RPMI7951 (cell line): ENCODE measurements at regions not wholly inside any gene's neighbourhood (a gene's known extent, or its start where the extent isn't known, plus 50 kb on each side); places are given as distances from the start of the nearest gene placed in this dataset.

ENCODE experiments used
- DNase-seq: peaks from one replicate; pipeline ENCODE4 v3.0.0-alpha.2; 2012; ENCODE audit warnings: low read depth

DNA sequence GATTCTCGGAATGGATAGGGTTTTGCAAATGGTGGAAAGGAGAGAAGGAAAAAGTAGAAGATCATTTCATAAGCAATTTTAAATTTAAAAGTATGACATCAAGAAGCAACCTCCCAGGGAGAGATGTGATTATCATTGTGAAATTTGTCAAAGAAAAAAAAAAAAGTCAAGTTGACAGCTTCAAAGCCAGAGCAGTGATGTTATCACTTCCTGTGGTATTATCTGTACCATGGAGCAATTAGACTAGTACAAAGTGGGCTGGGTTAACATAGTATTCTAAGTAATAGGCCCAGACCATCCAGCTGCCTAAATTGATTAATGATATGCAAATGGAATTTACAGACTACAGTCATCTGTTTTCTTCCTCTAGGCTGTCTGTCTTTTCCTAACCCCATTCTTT is 84.0 kb upstream of the NPY start:
- no peak for DNase-seq

DNA sequence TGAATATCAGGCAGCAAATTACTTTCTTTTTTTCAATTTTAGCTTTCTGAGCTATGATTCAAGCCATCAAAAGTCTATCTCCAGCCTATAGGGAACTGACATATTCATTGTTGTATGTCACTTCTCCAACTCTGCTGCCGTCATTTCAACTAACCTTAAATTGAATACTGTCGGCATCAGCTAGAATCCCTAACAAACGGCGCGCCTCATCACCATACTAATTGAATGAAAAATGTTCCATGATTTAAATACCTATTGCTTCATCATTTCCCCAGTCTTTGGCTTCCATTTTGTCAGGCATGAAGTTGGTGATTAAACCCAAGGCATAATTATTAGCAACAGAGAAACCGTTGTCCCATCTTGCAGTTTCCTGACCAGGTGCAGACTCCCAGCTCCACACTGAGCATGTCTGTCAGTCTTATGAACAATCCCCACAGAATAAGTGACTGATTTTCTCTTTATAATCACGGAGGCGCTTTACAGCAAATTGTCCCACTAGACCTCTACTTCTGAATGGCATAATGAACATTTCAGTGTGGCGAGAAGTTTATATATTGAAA is 83.5 kb upstream of the NPY start:
- DNase-seq = no peak

DNA sequence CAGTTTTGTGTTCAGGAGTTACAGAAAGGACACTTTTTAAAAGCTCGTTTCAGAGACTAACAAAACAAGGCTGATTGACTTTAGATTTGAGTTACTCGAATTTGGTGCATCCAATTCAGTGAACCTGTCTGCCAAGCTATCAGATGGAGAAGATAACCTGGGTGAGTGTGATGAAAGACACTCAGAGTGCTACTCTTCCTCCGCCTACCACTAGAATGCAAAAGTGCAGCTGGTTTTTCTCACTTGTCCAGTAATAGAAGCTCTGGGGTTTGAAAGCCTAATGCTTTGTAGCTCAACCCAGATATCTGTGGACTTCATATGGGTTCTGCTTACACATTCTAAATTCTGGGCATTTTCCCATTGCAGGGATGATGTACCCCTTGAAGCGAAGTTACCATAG is 82.8 kb upstream of the NPY start:
- no peak for DNase-seq

- no peak for DNase-seq
These were observed 71.9 kb upstream of the NPY start for GRCh38 chr7:24212073-24212472.

DNA sequence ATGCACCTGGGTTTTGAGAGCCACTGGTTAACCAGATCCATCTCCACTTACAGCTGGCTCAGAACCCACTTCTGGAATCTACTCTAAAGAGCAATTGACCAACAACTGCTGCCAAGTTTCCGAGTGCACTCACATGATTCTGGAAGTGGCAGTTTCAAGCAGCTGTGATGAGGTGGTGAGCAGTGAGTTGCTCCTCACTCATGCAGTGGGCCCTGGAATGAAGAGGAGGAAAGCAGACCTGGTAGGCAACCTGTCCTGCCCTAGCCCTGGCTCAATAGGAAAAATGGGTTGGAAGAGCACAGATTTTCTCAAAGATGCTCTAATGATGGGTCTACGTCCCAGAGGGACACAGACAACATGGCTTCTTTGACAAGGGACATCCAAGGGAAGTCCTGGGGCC is 70.7 kb upstream of the NPY start:
- no peak for DNase-seq

- no peak for DNase-seq
These were observed 69.3 kb upstream of the NPY start for GRCh38 chr7:24214670-24215069.

GRCh38 chr7:24216576-24217125 is 67.3 kb upstream of the NPY start:
- DNase-seq = no peak

DNA sequence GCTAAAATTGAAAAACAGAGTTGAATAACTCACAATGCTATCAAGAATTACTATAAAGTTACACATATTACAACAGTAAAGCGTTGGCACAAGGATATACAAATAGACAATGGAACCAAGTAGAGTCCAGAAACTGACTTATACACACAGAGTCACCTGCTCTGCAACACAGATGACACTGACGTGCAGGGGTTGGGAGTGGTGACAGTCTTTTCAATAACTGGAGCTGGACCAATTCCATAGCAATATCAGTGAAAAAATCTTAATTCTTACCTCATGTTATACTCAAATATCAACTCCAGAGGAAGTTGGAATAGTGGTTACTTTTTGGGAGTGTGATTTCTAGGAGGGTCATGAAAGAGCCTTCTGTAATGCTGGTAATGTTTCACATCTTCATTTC is 62.5 kb upstream of the NPY start:
- no peak for DNase-seq

DNA sequence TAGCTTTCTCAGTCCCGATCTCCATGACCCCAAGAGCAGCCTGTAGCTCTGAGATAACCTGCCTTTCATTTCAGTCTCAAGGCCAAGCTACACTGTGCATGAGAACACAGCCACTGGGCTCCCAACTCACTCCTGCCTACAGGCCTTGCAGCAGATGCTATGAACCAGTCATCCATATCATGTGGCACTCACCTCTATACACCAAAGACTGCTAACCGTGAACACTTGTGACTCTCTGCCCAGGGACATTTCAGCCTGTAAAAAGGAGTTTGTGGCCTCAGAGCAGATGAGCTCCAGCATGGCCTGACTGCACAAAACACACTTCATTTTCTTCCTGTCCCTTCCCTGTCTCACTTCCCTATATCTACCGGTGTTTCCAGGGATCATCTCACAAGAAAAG is 56.9 kb upstream of the NPY start:
- DNase-seq = no peak

DNA sequence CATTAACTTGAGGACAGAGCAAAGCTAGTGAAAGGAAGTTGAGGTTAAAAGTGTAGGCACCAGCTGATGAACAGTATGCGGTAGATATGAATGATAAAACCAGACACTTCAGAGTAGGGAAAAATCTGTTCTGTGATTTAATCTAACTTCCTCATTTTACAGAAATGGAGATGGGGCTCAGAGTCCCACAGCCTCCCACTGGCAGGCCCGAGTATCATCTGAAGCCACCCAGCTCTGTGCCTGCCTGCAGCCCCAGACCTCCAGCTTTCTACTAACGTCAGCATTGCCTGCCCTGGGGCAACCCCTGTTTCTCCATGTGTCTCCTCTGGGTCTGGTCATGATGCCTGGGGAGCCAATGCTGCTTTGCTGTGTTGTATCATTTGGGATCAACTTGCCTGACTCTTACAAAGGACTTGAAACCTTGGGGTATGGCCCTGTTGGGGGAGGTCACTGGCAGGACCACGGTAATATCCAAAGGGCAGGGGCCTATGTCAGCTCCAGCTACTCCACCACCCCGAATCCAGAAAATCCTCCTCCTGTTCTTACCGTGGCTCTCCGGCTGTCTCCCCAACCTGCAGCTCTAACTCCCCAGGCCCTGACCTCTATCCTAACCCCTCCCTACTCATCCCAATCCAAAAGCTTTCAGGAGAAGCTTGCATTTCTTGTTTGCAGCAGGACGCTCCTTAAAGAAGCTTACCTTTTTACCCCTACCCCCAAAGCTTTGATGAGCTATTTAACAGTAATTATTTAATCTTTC is 56.2 kb upstream of the NPY start:
- DNase-seq = no peak

DNA sequence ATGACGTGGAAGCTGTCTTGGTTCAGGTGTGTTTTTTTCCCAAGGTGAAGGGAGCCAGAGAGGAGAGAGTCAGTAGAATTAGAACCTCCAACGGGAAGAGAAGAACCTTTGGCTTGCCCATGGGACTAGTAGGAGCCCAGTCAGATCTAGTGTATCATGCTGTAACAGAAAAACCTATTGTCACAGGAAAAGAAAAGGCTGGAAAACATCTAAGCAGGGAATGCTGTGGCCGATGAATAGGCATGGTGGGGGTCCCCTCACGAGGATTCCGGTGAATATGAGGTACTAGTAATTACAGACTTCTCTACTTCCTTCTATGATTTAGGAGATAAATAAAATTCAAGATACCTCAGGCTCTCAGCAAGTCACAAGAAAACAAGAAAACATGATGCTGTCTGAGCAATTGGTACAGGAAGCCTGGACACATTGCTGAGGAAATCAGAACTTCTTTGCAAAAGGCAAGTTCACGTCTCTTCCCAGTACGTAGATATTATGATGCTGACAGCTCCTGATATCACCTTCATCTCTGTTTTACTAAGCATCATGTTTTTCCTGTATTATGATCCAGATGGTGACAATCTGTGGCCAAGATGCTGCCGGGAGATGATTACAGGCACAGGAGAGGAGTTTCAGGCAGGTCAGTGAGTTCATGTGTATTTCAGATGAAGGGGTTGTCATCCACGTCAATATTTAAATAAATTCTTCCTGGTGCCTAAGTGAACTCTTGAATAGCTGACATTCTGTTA is 54.3 kb upstream of the NPY start:
- no peak for DNase-seq

- no peak for DNase-seq
These were observed 52.5 kb upstream of the NPY start for GRCh38 chr7:24231493-24231892.

DNA sequence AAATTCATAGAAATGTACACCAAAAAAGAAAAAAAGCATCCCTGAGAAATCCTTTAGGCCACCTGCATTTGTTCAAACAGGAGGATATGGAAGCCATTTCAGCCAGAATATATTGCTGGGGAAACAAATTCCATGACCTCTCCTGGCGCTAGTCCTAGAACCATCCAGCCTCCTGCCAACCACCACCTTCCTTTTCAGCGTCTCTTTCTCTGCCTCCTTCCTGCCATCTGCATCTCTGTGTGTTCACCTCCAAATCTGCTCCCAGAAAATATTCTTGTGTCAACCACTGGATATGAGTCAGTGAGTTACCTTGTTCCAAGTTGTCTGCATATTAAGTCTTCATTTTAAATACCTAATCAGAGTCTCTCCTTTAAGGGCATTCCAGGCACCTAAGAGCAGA is 50.6 kb upstream of the NPY start:
- no peak for DNase-seq
